HEK293 (cell line): ENCODE measurements at regions not wholly inside any gene's neighbourhood (a gene's known extent, or its start where the extent isn't known, plus 50 kb on each side); places are given as distances from the start of the nearest gene placed in this dataset.

Experiments used
- CTCF ChIA-PET: fragments of 350-600 bp; formaldehyde crosslinking; extraction: SDS; loops from one replicate; lab custom pipeline; 2021; ENCODE audit warnings: antibody characterized with exemption; lab: Yijun Ruan, JAX
- POLR2A ChIA-PET: fragments of 300-600 bp; formaldehyde crosslinking; extraction: SDS; loops from one replicate; lab custom pipeline; 2020; ENCODE audit warnings: antibody characterized with exemption, inconsistent platforms; lab: Yijun Ruan, JAX
- H3K27ac ChIP-seq: fragments of 200-500 bp; sonication (Bioruptor generic); 2 replicates; pipeline ENCODE4 v1.5.1; 2014; ENCODE audit warnings: low read depth, low read length, control low read depth, inconsistent platforms; ENCODE audit errors: extremely low read depth
- H3K36me3 ChIP-seq, 2 experiments: fragments of 200-500 bp in 1 of 2; sonication (Bioruptor generic) in 1 of 2; 1 replicate in 1 of 2; 2 replicates in 1 of 2; pipeline ENCODE4 v1.5.1; 2014 to 2017; ENCODE audit warnings: inconsistent platforms in 2 of 2, low read length in 2 of 2; ENCODE audit not compliant: control insufficient read depth in 2 of 2, insufficient read depth in 1 of 2
- H3K4me1 ChIP-seq: fragments of 200-500 bp; sonication (Bioruptor generic); 2 replicates; pipeline ENCODE4 v1.5.1; 2014; ENCODE audit warnings: mild to moderate bottlenecking, low read length, inconsistent platforms; ENCODE audit not compliant: control insufficient read depth, insufficient read depth
- H3K4me3 ChIP-seq: 2 replicates; pipeline ENCODE4 v1.5.1; 2011; ENCODE audit warnings: low read depth, mild to moderate bottlenecking, control low read depth, low read length, moderate library complexity
- H3K9me3 ChIP-seq: fragments of 200-500 bp; sonication (Bioruptor generic); 2 replicates; pipeline ENCODE4 v1.5.1; 2014; ENCODE audit warnings: low read depth, low read length, inconsistent platforms; ENCODE audit not compliant: control insufficient read depth, insufficient read depth
- ATF2 ChIP-seq: fragments of 450-650 bp; formaldehyde crosslinking; IDR thresholded peaks from 2 replicates; pipeline ENCODE4 v1.5.1; 2016; ENCODE audit warnings: missing biosample characterization, missing genetic modification characterization, low read depth
- HIC1 ChIP-seq: fragments of 450-650 bp; formaldehyde crosslinking; IDR thresholded peaks from 2 replicates; pipeline ENCODE4 v1.5.1; 2016; ENCODE audit warnings: missing biosample characterization, missing genetic modification characterization
- KLF17 ChIP-seq: fragments of 450-650 bp; formaldehyde crosslinking; IDR thresholded peaks from 2 replicates; pipeline ENCODE4 v1.5.1; 2016; ENCODE audit warnings: missing biosample characterization, missing genetic modification characterization
- MZF1 ChIP-seq: fragments of 450-650 bp; formaldehyde crosslinking; IDR thresholded peaks from 2 replicates; pipeline ENCODE4 v1.5.1; 2017; ENCODE audit warnings: missing biosample characterization, missing genetic modification characterization, borderline replicate concordance
- PRDM1 ChIP-seq: fragments of 450-650 bp; formaldehyde crosslinking; IDR thresholded peaks from 2 replicates; pipeline ENCODE4; 2016; ENCODE audit warnings: missing biosample characterization, missing genetic modification characterization
- PRDM4 ChIP-seq: fragments of 450-650 bp; formaldehyde crosslinking; IDR thresholded peaks from 2 replicates; pipeline ENCODE4 v1.5.1; 2017; ENCODE audit warnings: missing biosample characterization, missing genetic modification characterization
- PRDM6 ChIP-seq: fragments of 450-650 bp; formaldehyde crosslinking; IDR thresholded peaks from 2 replicates; pipeline ENCODE4 v1.5.1; 2017; ENCODE audit warnings: missing biosample characterization, missing genetic modification characterization
- ZBTB8A ChIP-seq: fragments of 450-650 bp; formaldehyde crosslinking; IDR thresholded peaks from 2 replicates; pipeline ENCODE4 v1.5.1; 2016; ENCODE audit warnings: missing biosample characterization, missing genetic modification characterization
- ZNF140 ChIP-seq: fragments of 450-650 bp; formaldehyde crosslinking; IDR thresholded peaks from 2 replicates; pipeline ENCODE4 v1.5.1; 2016; ENCODE audit warnings: missing biosample characterization, missing genetic modification characterization
- ZNF24 ChIP-seq: fragments of 450-650 bp; formaldehyde crosslinking; IDR thresholded peaks from 2 replicates; pipeline ENCODE4 v1.5.1; 2016; ENCODE audit warnings: missing biosample characterization, missing genetic modification characterization
- ZNF274 ChIP-seq, 2 experiments: fragments of 200-500 bp in 1 of 2; fragments of 450-650 bp in 1 of 2; sonication (Bioruptor generic) in 1 of 2; formaldehyde crosslinking in 1 of 2; IDR thresholded peaks; 2 replicates each; pipeline versions ENCODE4 v1.5.1 to v1.6.1; 2014 to 2016; ENCODE audit warnings: borderline replicate concordance in 1 of 2, inconsistent platforms in 1 of 2, low read length in 1 of 2, missing biosample characterization in 1 of 2, missing genetic modification characterization in 1 of 2
- ZNF510 ChIP-seq: fragments of 450-650 bp; formaldehyde crosslinking; IDR thresholded peaks from 2 replicates; pipeline ENCODE4 v1.5.1; 2018; ENCODE audit warnings: mild to moderate bottlenecking, missing genetic modification characterization, missing biosample characterization; ENCODE audit not compliant: insufficient replicate concordance
- ZNF571 ChIP-seq: fragments of 450-650 bp; formaldehyde crosslinking; IDR thresholded peaks from 2 replicates; pipeline ENCODE4 v1.5.0; 2017; ENCODE audit warnings: missing biosample characterization, missing genetic modification characterization
- ZNF621 ChIP-seq: fragments of 450-650 bp; formaldehyde crosslinking; IDR thresholded peaks from 2 replicates; pipeline ENCODE4 v1.5.1; 2017; ENCODE audit warnings: missing biosample characterization, missing genetic modification characterization
- ZNF623 ChIP-seq: fragments of 450-650 bp; formaldehyde crosslinking; IDR thresholded peaks from 2 replicates; pipeline ENCODE4 v1.5.1; 2016; ENCODE audit warnings: missing biosample characterization, missing genetic modification characterization
- ZNF660 ChIP-seq: fragments of 450-650 bp; IDR thresholded peaks from 2 replicates; pipeline ENCODE4 v1.5.1; 2018; ENCODE audit warnings: missing biosample characterization, mild to moderate bottlenecking, missing genetic modification characterization
- ZNF777 ChIP-seq: fragments of 450-650 bp; formaldehyde crosslinking; IDR thresholded peaks from 2 replicates; pipeline ENCODE4 v1.5.1; 2017; ENCODE audit warnings: missing biosample characterization, missing genetic modification characterization, borderline replicate concordance
- ZXDB ChIP-seq: fragments of 450-650 bp; formaldehyde crosslinking; IDR thresholded peaks from 2 replicates; pipeline ENCODE4 v1.5.1; 2016; ENCODE audit warnings: missing biosample characterization, missing genetic modification characterization

- ChIA-PET CTCF (no interaction called here), POLR2A (interaction anchor here (0.7 kb wide), 1 partner anchor 23 kb away, joined by 5 read pairs; no protein-coding TSS in a partner anchor)
- TF ChIP-seq ZNF777 (tag by site-specific recombination) (no peak), ZNF660 (tag by site-specific recombination) (no peak)
- Histone ChIP-seq H3K4me1 (no peaks in the 10 kb centered on the region), H3K4me3 (no peak overlapping the region), H3K9me3 (no peaks in the 10 kb centered on the region), H3K36me3 (no peaks in the 10 kb centered on the region), H3K27ac (no peak overlapping the region)
Observed at GRCh38 chr14:65238456-65238855, 136.1 kb upstream of the MAX start.

- POLR2A ChIA-PET = interaction anchor here (0.7 kb wide), 1 partner anchor 24 kb away, joined by 5 read pairs; no protein-coding TSS in a partner anchor
- Histone ChIP-seq H3K27ac (no peak overlapping the region), H3K9me3 (no peaks in the 10 kb centered on the region), H3K4me1 (no peaks in the 10 kb centered on the region), H3K4me3 (no peak overlapping the region), H3K36me3 (no peaks in the 10 kb centered on the region)
- TF ChIP-seq HIC1 = no peak
- no peak for TF ChIP-seq PRDM1 (tag by site-specific recombination)
- no peak for TF ChIP-seq ZNF274 (IDR thresholded peaks at IDR 0.05; ENCODE audit: low read length)
- no peak for TF ChIP-seq ZNF274 (tag by site-specific recombination; IDR thresholded peaks at IDR 0.05; ENCODE audit: borderline replicate concordance)
- no peak for TF ChIP-seq ATF2 (tag by site-specific recombination)
- no peak for TF ChIP-seq PRDM6 (tag by site-specific recombination)
- TF ChIP-seq MZF1 = no peak
- TF ChIP-seq ZNF621 (tag by site-specific recombination) = no peak
- TF ChIP-seq ZBTB8A (tag by site-specific recombination) = no peak
- TF ChIP-seq PRDM4 (tag by site-specific recombination) = no peak
- CTCF ChIA-PET = no interaction called here
Observed at GRCh38 chr14:65239143-65239937, 137.0 kb upstream of the MAX start.

GRCh38 chr14:65239938-65240296 is 137.6 kb upstream of the MAX start:
- H3K4me1 ChIP-seq = no peaks in the 10 kb centered on the region
- H3K9me3 ChIP-seq = no peaks in the 10 kb centered on the region
- ChIA-PET POLR2A (no interaction called here), CTCF (interaction anchor here (0.6 kb wide), 1 partner anchor 19 kb away, joined by 4 read pairs; no protein-coding TSS in a partner anchor)
- no peak overlapping the region for H3K4me3 ChIP-seq
- no peak overlapping the region for H3K27ac ChIP-seq
- no peaks in the 10 kb centered on the region for H3K36me3 ChIP-seq
- TF ChIP-seq ZNF510 (tag by site-specific recombination) (no peak), ZNF140 (tag by site-specific recombination) (no peak), ZNF623 (tag by site-specific recombination) (no peak), ZNF571 (no peak), PRDM1 (tag by site-specific recombination) (no peak), ZXDB (tag by site-specific recombination) (no peak), KLF17 (tag by site-specific recombination) (no peak), ZNF24 (tag by site-specific recombination) (no peak)
